ENCODE measurements at regions not wholly inside any gene's neighbourhood (a gene's known extent, or its start where the extent isn't known, plus 50 kb on each side); places are given as distances from the start of the nearest gene placed in this dataset.

DNA sequence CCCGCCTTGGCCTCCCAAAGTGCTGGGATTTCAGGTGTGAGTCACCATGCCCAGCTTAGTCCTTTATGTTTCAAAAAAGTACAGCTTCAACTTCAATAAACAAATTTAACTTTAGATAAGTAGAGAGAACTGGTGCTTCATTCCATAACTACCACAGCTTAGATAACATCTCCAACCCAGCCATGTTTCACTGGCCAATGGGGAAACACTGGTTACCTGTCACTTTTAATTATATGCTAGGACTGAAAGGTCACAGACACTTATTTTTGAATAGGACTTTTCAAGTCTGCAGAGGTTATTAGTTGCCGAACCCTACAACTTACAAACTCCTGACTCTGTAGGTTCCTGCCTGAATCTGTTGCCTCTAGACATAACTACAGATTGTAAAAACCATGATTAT, 56.5 kb upstream of the ST6GALNAC3 start:
- TF ChIP-seq YY1 (IDR thresholded peaks at IDR 0.05; ENCODE audit: low read depth) (no peak), TAF1 (IDR thresholded peaks at IDR 0.05; ENCODE audit: low read depth) (no peak), EP300 (IDR thresholded peaks at IDR 0.05; ENCODE audit: borderline replicate concordance) (no peak), RAD21 (IDR thresholded peaks at IDR 0.05; ENCODE audit: low read depth) (no peak)
- TF ChIP-seq, protein P1, sequence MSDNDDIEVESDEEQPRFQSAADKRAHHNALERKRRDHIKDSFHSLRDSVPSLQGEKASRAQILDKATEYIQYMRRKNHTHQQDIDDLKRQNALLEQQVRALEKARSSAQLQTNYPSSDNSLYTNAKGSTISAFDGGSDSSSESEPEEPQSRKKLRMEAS (IDR thresholded peaks at IDR 0.05): no peak

DNA sequence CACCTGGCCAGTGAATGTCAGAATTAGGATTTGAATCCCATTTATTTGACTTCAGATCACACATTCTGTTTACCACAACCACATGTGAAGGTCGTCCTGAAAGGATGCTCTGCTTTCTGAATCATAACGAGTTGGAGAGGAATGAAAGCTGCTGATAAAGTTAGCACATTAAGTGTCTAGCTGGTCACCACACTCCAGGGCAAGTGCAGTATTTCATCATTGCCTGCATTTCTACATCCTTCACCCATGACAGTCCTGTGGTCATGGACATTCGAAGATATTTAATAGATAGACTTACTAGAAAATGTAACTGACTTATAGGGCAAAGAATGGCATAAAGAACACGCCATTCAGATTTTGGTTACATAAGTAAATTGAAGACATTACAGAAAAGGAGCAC, 52.7 kb upstream of the ST6GALNAC3 start:
- no peak for TF ChIP-seq TAF1 (IDR thresholded peaks at IDR 0.05; ENCODE audit: low read depth)
- TF ChIP-seq TCF12 (IDR thresholded peaks at IDR 0.05; ENCODE audit: low read depth): no peak
- TF ChIP-seq ZBTB7A (IDR thresholded peaks at IDR 0.05; ENCODE audit: low read depth): no peak
- no peak for TF ChIP-seq NFIC (IDR thresholded peaks at IDR 0.05)
- TF ChIP-seq EGR1 (IDR thresholded peaks at IDR 0.05): no peak
- TF ChIP-seq, protein P2, sequence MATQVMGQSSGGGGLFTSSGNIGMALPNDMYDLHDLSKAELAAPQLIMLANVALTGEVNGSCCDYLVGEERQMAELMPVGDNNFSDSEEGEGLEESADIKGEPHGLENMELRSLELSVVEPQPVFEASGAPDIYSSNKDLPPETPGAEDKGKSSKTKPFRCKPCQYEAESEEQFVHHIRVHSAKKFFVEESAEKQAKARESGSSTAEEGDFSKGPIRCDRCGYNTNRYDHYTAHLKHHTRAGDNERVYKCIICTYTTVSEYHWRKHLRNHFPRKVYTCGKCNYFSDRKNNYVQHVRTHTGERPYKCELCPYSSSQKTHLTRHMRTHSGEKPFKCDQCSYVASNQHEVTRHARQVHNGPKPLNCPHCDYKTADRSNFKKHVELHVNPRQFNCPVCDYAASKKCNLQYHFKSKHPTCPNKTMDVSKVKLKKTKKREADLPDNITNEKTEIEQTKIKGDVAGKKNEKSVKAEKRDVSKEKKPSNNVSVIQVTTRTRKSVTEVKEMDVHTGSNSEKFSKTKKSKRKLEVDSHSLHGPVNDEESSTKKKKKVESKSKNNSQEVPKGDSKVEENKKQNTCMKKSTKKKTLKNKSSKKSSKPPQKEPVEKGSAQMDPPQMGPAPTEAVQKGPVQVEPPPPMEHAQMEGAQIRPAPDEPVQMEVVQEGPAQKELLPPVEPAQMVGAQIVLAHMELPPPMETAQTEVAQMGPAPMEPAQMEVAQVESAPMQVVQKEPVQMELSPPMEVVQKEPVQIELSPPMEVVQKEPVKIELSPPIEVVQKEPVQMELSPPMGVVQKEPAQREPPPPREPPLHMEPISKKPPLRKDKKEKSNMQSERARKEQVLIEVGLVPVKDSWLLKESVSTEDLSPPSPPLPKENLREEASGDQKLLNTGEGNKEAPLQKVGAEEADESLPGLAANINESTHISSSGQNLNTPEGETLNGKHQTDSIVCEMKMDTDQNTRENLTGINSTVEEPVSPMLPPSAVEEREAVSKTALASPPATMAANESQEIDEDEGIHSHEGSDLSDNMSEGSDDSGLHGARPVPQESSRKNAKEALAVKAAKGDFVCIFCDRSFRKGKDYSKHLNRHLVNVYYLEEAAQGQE (IDR thresholded peaks at IDR 0.05; ENCODE audit: low read depth): no peak
- no peak for TF ChIP-seq CEBPB (IDR thresholded peaks at IDR 0.05)
- TF ChIP-seq CREB1 (IDR thresholded peaks at IDR 0.05; ENCODE audit: low read depth): no peak
- no peak for TF ChIP-seq EP300 (IDR thresholded peaks at IDR 0.05; ENCODE audit: borderline replicate concordance)
- TF ChIP-seq, protein P1 (IDR thresholded peaks at IDR 0.05): no peak
- TF ChIP-seq FOXM1 (IDR thresholded peaks at IDR 0.05; ENCODE audit: borderline replicate concordance, low read depth): no peak
- no peak for TF ChIP-seq YY1 (IDR thresholded peaks at IDR 0.05; ENCODE audit: low read depth)

DNA sequence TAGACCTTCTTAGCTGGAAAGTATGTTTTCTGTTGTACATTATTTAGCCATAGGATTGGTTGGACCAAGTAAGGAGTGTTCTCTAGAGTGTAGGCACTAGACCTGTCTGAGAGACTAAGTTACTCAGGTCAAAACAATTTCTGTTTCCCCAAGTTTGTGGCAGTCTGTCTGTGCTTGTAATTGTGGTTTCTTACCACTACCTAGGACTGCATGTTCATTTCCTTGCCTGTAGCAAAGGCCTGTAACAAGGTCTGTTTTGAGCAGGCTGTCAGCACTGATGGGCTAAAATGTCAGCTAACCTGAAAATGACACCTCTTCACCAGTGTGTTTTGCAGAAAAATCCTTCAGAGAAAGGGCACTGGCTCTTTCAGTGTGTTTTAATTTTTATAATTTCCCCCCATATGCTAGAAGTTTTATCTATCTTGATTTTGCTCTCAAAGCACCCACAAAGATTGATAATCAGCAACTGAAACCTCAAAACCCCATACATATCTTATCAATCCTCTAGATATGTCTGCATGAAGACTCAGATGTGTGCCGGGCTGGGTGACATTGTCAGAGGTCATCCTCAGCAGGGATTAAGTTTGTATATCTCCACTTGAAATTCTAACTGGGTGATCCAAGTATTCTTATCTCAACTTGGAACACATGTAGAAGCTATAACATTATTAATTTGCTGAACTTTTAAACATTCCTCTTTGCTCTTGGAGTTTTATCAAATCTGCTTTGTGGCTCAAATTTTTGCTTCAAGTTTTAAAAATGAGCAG, 50.7 kb upstream of the ST6GALNAC3 start:
- no peak for TF ChIP-seq TAF1 (IDR thresholded peaks at IDR 0.05; ENCODE audit: low read depth)
- TF ChIP-seq NFIC (IDR thresholded peaks at IDR 0.05): no peak
- no peak for TF ChIP-seq TCF12 (IDR thresholded peaks at IDR 0.05; ENCODE audit: low read depth)
- no peak for TF ChIP-seq FOXM1 (IDR thresholded peaks at IDR 0.05; ENCODE audit: borderline replicate concordance, low read depth)
- TF ChIP-seq, protein P1 (IDR thresholded peaks at IDR 0.05): no peak
- TF ChIP-seq TEAD4 (IDR thresholded peaks at IDR 0.05): no peak
- no peak for TF ChIP-seq EP300 (IDR thresholded peaks at IDR 0.05; ENCODE audit: borderline replicate concordance)
- TF ChIP-seq, protein P3, sequence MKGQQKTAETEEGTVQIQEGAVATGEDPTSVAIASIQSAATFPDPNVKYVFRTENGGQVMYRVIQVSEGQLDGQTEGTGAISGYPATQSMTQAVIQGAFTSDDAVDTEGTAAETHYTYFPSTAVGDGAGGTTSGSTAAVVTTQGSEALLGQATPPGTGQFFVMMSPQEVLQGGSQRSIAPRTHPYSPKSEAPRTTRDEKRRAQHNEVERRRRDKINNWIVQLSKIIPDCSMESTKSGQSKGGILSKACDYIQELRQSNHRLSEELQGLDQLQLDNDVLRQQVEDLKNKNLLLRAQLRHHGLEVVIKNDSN (IDR thresholded peaks at IDR 0.05): no peak
- TF ChIP-seq CEBPB (IDR thresholded peaks at IDR 0.05): no peak
- TF ChIP-seq, protein P2 (IDR thresholded peaks at IDR 0.05; ENCODE audit: low read depth): no peak
- TF ChIP-seq CREB1 (IDR thresholded peaks at IDR 0.05; ENCODE audit: low read depth): no peak
- no peak for TF ChIP-seq YY1 (IDR thresholded peaks at IDR 0.05; ENCODE audit: low read depth)
- TF ChIP-seq EGR1 (IDR thresholded peaks at IDR 0.05): no peak
- no peak for TF ChIP-seq ZBTB7A (IDR thresholded peaks at IDR 0.05; ENCODE audit: low read depth)
- TF ChIP-seq RAD21 (IDR thresholded peaks at IDR 0.05; ENCODE audit: low read depth): no peak
